ENCODE measurements at regions not wholly inside any gene's neighbourhood (a gene's known extent, or its start where the extent isn't known, plus 50 kb on each side); places are given as distances from the start of the nearest gene placed in this dataset.

DNA sequence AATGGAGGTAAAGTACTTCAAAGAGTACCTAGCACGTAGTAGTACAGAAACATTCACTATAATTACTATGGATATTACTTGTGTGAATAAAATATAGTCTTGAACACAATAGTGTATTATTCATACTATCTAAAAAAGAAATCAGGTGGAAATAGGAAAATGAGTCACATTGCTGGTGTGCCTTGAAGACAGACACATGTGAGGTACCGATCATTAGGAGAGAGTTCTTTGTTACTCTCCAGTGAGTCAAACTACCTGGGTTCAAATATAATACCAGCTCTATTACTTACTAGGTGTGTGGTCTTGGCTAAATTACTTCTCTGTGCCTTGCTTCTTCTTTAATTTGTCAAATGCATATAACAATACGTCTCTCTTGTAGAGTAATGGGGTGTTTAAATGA is 50.8 kb upstream of the BEND6 start:
- Histone ChIP-seq H3K36me3 (ENCODE audit: control insufficient read depth, insufficient read depth, low read length) (no peaks in the 10 kb centered on the region), H3K9me3 (ENCODE audit: control insufficient read depth, low read length) (no peaks in the 10 kb centered on the region), H3K27me3 (ENCODE audit: control insufficient read depth, insufficient read depth, low read length, poor library complexity, severe bottlenecking) (no peaks in the 10 kb centered on the region), H3K4me1 (ENCODE audit: control insufficient read depth, insufficient read depth, low read length) (no peaks in the 10 kb centered on the region), H3K27ac (ENCODE audit: insufficient read depth, low read depth, low read length, poor library complexity, severe bottlenecking) (no peak overlapping the region), H3K4me3 (ENCODE audit: insufficient read depth, low read depth, low read length) (no peak overlapping the region)
- WGBS, 2 experiments = 80 to 89% methylated on average over 1 of the region's 3 CpGs

GRCh38 chr6:56902641-56903464 is 52.1 kb upstream of the BEND6 start:
- Histone ChIP-seq H3K4me3 (ENCODE audit: insufficient read depth, low read depth, low read length) (no peak overlapping the region), H3K36me3 (ENCODE audit: control insufficient read depth, insufficient read depth, low read length) (no peaks in the 10 kb centered on the region), H3K9me3 (ENCODE audit: control insufficient read depth, low read length) (no peaks in the 10 kb centered on the region), H3K27me3 (ENCODE audit: control insufficient read depth, insufficient read depth, low read length, poor library complexity, severe bottlenecking) (no peaks in the 10 kb centered on the region), H3K27ac (ENCODE audit: insufficient read depth, low read depth, low read length, poor library complexity, severe bottlenecking) (no peak overlapping the region), H3K4me1 (ENCODE audit: control insufficient read depth, insufficient read depth, low read length) (no peaks in the 10 kb centered on the region)
- WGBS, 2 experiments = 51 to 56% methylated on average over 6 of the region's 6 CpGs

GRCh38 chr6:56900784-56901183 is 54.1 kb upstream of the BEND6 start:
- 96% methylated on average over 5 of the region's 5 CpGs for WGBS, 2 experiments
- Histone ChIP-seq H3K27me3 (ENCODE audit: control insufficient read depth, insufficient read depth, low read length, poor library complexity, severe bottlenecking) (no peaks in the 10 kb centered on the region), H3K27ac (ENCODE audit: insufficient read depth, low read depth, low read length, poor library complexity, severe bottlenecking) (no peak overlapping the region), H3K4me1 (ENCODE audit: control insufficient read depth, insufficient read depth, low read length) (no peaks in the 10 kb centered on the region), H3K36me3 (ENCODE audit: control insufficient read depth, insufficient read depth, low read length) (no peaks in the 10 kb centered on the region), H3K9me3 (ENCODE audit: control insufficient read depth, low read length) (no peaks in the 10 kb centered on the region), H3K4me3 (ENCODE audit: insufficient read depth, low read depth, low read length) (no peak overlapping the region)

GRCh38 chr6:56899753-56900152 is 55.2 kb upstream of the BEND6 start:
- H3K27ac ChIP-seq (ENCODE audit: insufficient read depth, low read depth, low read length, poor library complexity, severe bottlenecking) = no peak overlapping the region
- no peaks in the 10 kb centered on the region for H3K4me1 ChIP-seq (ENCODE audit: control insufficient read depth, insufficient read depth, low read length)
- no peak overlapping the region for H3K4me3 ChIP-seq (ENCODE audit: insufficient read depth, low read depth, low read length)
- no peaks in the 10 kb centered on the region for H3K36me3 ChIP-seq (ENCODE audit: control insufficient read depth, insufficient read depth, low read length)
- no peaks in the 10 kb centered on the region for H3K9me3 ChIP-seq (ENCODE audit: control insufficient read depth, low read length)
- no peaks in the 10 kb centered on the region for H3K27me3 ChIP-seq (ENCODE audit: control insufficient read depth, insufficient read depth, low read length, poor library complexity, severe bottlenecking)
- WGBS, 2 experiments = 89 to 95% methylated on average over 2 of the region's 2 CpGs

GRCh38 chr6:56899311-56899710 is 55.6 kb upstream of the BEND6 start:
- Histone ChIP-seq H3K4me1 (ENCODE audit: control insufficient read depth, insufficient read depth, low read length) (no peaks in the 10 kb centered on the region), H3K27ac (ENCODE audit: insufficient read depth, low read depth, low read length, poor library complexity, severe bottlenecking) (no peak overlapping the region), H3K9me3 (ENCODE audit: control insufficient read depth, low read length) (no peaks in the 10 kb centered on the region), H3K27me3 (ENCODE audit: control insufficient read depth, insufficient read depth, low read length, poor library complexity, severe bottlenecking) (no peaks in the 10 kb centered on the region), H3K4me3 (ENCODE audit: insufficient read depth, low read depth, low read length) (no peak overlapping the region), H3K36me3 (ENCODE audit: control insufficient read depth, insufficient read depth, low read length) (no peaks in the 10 kb centered on the region)
- 92 to 100% methylated on average over 1 of the region's 1 CpG for WGBS, 2 experiments

DNA sequence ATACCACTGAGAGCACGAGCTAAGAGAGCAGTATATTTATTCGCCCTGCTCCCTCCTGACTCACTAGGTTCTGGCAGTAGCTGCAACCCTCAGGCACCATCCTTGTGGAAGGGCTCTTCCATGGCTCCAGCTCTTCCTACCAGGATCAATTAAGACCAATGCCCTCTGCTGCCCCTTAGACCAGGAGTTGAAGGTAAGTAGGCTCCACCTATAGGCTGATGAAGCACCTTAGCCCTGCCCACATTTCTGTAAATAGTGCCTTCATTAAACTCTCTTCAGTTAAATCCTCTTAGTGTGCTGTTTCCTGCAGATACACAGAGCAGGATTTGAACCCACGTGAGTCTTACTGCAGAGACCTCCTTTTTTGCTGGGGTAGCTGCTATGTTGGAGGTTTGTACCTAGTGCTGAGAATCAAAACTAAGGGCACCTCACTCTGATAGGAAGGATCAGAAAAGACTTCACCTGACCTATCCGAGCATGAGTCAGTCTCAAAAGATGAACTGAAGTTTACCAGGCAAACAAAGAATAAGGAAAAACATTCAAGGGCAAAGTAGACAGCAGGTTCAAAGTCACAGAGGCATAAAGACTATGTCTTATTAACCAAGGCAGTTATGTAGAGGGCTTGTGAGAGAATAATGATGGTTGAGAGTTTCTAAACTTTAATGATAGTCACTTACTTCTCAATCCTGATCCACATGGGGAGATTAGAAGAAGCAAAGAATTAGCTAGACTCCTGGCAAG is 56.9 kb upstream of the BEND6 start:
- Histone ChIP-seq H3K36me3 (ENCODE audit: control insufficient read depth, insufficient read depth, low read length) (no peaks in the 10 kb centered on the region), H3K4me3 (ENCODE audit: insufficient read depth, low read depth, low read length) (no peak overlapping the region), H3K27ac (ENCODE audit: insufficient read depth, low read depth, low read length, poor library complexity, severe bottlenecking) (no peak overlapping the region), H3K27me3 (ENCODE audit: control insufficient read depth, insufficient read depth, low read length, poor library complexity, severe bottlenecking) (no peaks in the 10 kb centered on the region), H3K9me3 (ENCODE audit: control insufficient read depth, low read length) (no peaks in the 10 kb centered on the region), H3K4me1 (ENCODE audit: control insufficient read depth, insufficient read depth, low read length) (no peaks in the 10 kb centered on the region)
- WGBS, 2 experiments = 90 to 93% methylated on average over 4 of the region's 4 CpGs

DNA sequence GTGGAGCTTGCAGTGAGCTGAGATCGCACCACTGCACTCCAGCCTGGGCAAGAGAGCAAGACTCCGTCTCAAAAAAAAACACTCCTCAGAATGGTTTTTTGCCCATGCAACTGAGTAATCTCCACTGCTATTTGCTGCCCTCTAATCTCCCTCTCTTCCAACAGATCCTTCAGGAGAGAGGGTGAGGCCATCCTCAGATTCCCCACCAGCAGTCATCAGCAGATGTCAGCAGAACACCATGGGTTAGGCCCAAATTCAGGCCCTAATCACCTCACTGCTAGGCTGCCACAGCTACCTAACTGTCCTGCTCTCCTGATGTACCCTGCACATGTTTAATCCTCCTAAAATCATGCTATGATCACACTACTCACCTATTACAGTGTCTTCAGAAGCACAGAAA is 63.2 kb upstream of the BEND6 start:
- no peaks in the 10 kb centered on the region for H3K4me1 ChIP-seq (ENCODE audit: control insufficient read depth, insufficient read depth, low read length)
- WGBS, 2 experiments = 95 to 100% methylated on average over 2 of the region's 2 CpGs
- peak overlapping the region; percentile 6 for H3K27ac ChIP-seq (ENCODE audit: insufficient read depth, low read depth, low read length, poor library complexity, severe bottlenecking)
- no peaks in the 10 kb centered on the region for H3K27me3 ChIP-seq (ENCODE audit: control insufficient read depth, insufficient read depth, low read length, poor library complexity, severe bottlenecking)
- no peak overlapping the region for H3K4me3 ChIP-seq (ENCODE audit: insufficient read depth, low read depth, low read length)
- H3K36me3 ChIP-seq (ENCODE audit: control insufficient read depth, insufficient read depth, low read length) = no peaks in the 10 kb centered on the region
- H3K9me3 ChIP-seq (ENCODE audit: control insufficient read depth, low read length) = no peaks in the 10 kb centered on the region

- H3K4me3 ChIP-seq (ENCODE audit: insufficient read depth, low read depth, low read length) = no peak overlapping the region
- H3K36me3 ChIP-seq (ENCODE audit: control insufficient read depth, insufficient read depth, low read length) = no peaks in the 10 kb centered on the region
- H3K4me1 ChIP-seq (ENCODE audit: control insufficient read depth, insufficient read depth, low read length) = no peaks in the 10 kb centered on the region
- H3K27ac ChIP-seq (ENCODE audit: insufficient read depth, low read depth, low read length, poor library complexity, severe bottlenecking) = no peak overlapping the region
- H3K27me3 ChIP-seq (ENCODE audit: control insufficient read depth, insufficient read depth, low read length, poor library complexity, severe bottlenecking) = no peaks in the 10 kb centered on the region
- 91 to 92% methylated on average over 8 of the region's 8 CpGs for WGBS, 2 experiments
- no peaks in the 10 kb centered on the region for H3K9me3 ChIP-seq (ENCODE audit: control insufficient read depth, low read length)
These were observed 64.1 kb upstream of the BEND6 start for GRCh38 chr6:56890683-56891429.

DNA sequence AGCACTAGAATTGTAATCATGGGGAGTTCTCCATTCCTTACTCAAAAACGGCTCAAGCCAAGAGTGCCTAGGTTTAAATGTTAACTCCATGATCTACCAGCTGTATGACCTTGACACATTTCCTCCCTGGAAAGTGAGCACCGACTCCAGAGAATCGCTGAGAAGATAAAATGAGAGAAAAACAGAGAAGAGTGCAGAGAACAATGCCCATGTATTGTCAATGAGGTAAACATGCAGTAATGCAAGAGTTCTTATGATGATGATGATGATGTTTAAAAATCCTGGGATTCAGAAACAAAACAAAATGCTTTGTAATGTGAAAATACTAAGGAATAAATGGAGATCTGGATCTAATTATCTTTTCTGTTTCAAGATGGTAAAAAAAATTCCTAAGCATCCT is 64.8 kb upstream of the BEND6 start:
- H3K27ac ChIP-seq (ENCODE audit: insufficient read depth, low read depth, low read length, poor library complexity, severe bottlenecking) = no peak overlapping the region
- WGBS, 2 experiments = 92 to 96% methylated on average over 3 of the region's 3 CpGs

GRCh38 chr6:56889492-56889891 is 65.4 kb upstream of the BEND6 start:
- H3K36me3 ChIP-seq (ENCODE audit: control insufficient read depth, insufficient read depth, low read length) = no peaks in the 10 kb centered on the region
- H3K27ac ChIP-seq (ENCODE audit: insufficient read depth, low read depth, low read length, poor library complexity, severe bottlenecking) = no peak overlapping the region
- H3K27me3 ChIP-seq (ENCODE audit: control insufficient read depth, insufficient read depth, low read length, poor library complexity, severe bottlenecking) = no peaks in the 10 kb centered on the region
- no peak overlapping the region for H3K4me3 ChIP-seq (ENCODE audit: insufficient read depth, low read depth, low read length)
- H3K4me1 ChIP-seq (ENCODE audit: control insufficient read depth, insufficient read depth, low read length) = no peaks in the 10 kb centered on the region
- no peaks in the 10 kb centered on the region for H3K9me3 ChIP-seq (ENCODE audit: control insufficient read depth, low read length)

More for the DNA sequence above, 64.8 kb upstream of the BEND6 start:
- no peak overlapping the region for H3K4me3 ChIP-seq (ENCODE audit: insufficient read depth, low read depth, low read length)
- no peaks in the 10 kb centered on the region for H3K9me3 ChIP-seq (ENCODE audit: control insufficient read depth, low read length)
- H3K36me3 ChIP-seq (ENCODE audit: control insufficient read depth, insufficient read depth, low read length) = no peaks in the 10 kb centered on the region
- H3K4me1 ChIP-seq (ENCODE audit: control insufficient read depth, insufficient read depth, low read length) = no peaks in the 10 kb centered on the region
- H3K27me3 ChIP-seq (ENCODE audit: control insufficient read depth, insufficient read depth, low read length, poor library complexity, severe bottlenecking) = no peaks in the 10 kb centered on the region

Data from ectodermal cell (in vitro differentiated cells).